ENCODE measurements at regions not wholly inside any gene's neighbourhood (a gene's known extent, or its start where the extent isn't known, plus 50 kb on each side); places are given as distances from the start of the nearest gene placed in this dataset.

DNA sequence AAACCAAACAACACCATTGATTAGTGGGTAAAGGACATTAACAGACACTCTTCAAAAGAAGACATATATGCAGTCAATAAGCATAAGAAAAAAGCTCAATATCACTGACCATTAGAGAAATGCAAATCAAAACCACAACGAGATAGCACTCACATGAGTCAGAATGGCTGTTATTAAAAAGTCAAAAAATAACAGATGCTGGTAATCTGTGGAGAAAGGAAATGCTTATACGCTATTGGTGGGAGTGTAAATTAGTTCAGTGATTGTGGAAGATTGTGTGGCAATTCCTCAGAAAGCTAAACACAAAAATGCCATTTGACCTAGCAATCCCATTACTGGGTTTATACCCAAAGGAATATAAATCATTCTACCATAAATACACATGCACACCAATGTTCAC is 182.6 kb downstream of the TRPC6 start:
- Mint-ChIP-seq H3K27ac (no peak overlapping the region), H3K36me3 (no peaks in the 10 kb centered on the region), H3K9me3 (peaks cover 3% of the 10 kb centered on the region), H3K4me1 (no peaks in the 10 kb centered on the region), H3K4me3 (no peak overlapping the region), H3K27me3 (no peaks in the 10 kb centered on the region)
- POLR2A ChIA-PET = no interaction called here
- DNase-seq (no peak), ATAC-seq (ENCODE audit: low read depth) (no peak)

DNA sequence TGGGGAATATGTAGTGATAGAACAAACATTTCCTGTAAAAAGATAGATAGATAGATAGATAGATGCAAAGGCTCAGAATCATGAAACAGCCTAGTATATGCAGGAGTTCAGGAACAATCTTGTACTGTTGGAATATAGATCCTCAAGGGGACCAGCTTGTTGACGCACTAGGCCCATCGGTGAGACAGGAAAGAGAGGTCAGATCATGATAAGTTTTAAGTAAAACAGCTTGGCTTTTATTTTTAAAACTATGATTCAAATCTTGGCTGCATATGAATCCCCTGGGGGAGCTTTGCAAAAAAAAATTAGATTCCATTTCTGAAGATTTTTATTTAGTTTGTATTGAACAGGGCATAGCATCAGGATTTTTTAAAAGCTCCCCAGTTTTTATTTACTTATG is 185.8 kb downstream of the TRPC6 start:
- Mint-ChIP-seq H3K4me1 (no peaks in the 10 kb centered on the region), H3K4me3 (no peak overlapping the region), H3K9me3 (peaks cover 9% of the 10 kb centered on the region), H3K36me3 (no peaks in the 10 kb centered on the region), H3K27me3 (no peaks in the 10 kb centered on the region), H3K27ac (no peak overlapping the region)
- ATAC-seq (ENCODE audit: low read depth) = no peak
- DNase-seq = no peak
- POLR2A ChIA-PET = no interaction called here

DNA sequence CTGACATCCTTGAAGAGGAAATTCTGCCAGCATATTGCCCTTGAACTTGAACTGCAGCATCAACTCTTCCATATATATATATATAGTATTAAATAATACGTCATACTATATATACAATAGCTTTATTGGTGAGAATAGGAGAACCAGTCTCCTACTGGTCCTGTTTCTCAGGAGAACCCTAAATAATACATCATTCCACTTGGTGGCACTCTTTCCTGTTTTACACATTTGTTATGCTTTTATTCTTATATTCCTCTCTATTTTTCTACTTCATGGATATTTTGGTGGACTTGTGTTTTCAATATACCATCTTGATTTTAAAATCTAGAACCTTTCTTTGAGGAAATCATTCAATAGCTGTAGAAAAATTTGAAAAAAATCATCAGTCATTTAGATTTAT is 193.3 kb downstream of the TRPC6 start:
- no peaks in the 10 kb centered on the region for H3K4me1 Mint-ChIP-seq
- H3K9me3 Mint-ChIP-seq = peaks cover 3% of the 10 kb centered on the region
- H3K27me3 Mint-ChIP-seq = no peaks in the 10 kb centered on the region
- no peak for DNase-seq
- POLR2A ChIA-PET = no interaction called here
- H3K27ac Mint-ChIP-seq = no peak overlapping the region
- H3K4me3 Mint-ChIP-seq = no peak overlapping the region
- ATAC-seq (ENCODE audit: low read depth) = no peak
- no peaks in the 10 kb centered on the region for H3K36me3 Mint-ChIP-seq

DNA sequence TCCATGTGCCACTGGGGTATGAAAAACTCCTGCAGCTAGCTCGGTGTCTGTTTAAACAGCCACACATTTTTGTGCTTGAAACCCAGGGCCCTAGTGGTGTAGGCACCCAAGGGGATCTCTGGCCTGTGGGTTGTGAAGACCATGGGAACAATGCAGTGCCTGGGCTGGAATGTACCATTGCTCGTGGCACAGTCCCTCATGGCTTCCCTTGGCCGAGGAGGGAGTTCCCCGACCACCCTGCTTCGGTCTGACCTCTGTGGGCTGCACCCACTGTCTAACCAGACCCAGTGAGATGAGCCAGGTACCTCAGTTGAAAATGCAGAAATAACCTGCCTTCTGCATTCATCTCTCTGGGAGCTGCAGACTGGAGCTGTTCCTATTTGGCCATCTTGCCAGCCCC is 214.0 kb downstream of the TRPC6 start:
- ATAC-seq (ENCODE audit: low read depth) (no peak), DNase-seq (no peak)
- Mint-ChIP-seq H3K9me3 (peaks cover 9% of the 10 kb centered on the region), H3K27me3 (no peaks in the 10 kb centered on the region), H3K27ac (no peak overlapping the region), H3K4me1 (no peaks in the 10 kb centered on the region), H3K36me3 (no peaks in the 10 kb centered on the region), H3K4me3 (no peak overlapping the region)
- POLR2A ChIA-PET = no interaction called here

DNA sequence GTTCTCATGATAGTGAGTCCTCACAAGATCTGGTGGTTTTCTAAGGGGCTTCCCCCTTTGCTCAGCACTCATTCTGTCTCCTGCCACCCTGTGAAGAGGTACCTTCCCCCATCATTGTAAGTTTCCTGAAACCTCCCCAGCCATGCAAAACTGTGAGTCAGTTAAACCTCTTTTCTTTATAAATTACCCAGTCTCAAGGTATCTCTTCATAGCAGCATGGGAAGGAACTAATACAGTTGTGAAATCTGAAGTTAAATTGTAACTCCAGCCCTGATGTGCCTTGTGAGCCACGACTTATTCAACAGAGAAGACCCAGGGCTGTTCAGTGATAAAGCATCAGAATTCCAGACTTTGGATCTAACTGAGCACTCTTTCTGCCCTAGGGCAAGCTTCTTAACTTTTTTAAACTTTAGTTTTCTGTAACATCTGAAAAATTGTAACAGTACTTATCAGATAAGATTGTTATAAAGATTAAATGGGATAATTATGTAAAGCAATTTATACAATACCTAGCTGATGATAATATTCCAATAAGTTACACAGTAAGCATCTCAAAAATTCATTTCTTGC is 220.0 kb downstream of the TRPC6 start:
- Mint-ChIP-seq H3K27me3 (no peaks in the 10 kb centered on the region), H3K36me3 (no peaks in the 10 kb centered on the region), H3K4me1 (no peaks in the 10 kb centered on the region), H3K27ac (no peak overlapping the region), H3K9me3 (peaks cover 4% of the 10 kb centered on the region), H3K4me3 (no peak overlapping the region)
- no peak for DNase-seq
- POLR2A ChIA-PET = no interaction called here
- no peak for ATAC-seq (ENCODE audit: low read depth)

DNA sequence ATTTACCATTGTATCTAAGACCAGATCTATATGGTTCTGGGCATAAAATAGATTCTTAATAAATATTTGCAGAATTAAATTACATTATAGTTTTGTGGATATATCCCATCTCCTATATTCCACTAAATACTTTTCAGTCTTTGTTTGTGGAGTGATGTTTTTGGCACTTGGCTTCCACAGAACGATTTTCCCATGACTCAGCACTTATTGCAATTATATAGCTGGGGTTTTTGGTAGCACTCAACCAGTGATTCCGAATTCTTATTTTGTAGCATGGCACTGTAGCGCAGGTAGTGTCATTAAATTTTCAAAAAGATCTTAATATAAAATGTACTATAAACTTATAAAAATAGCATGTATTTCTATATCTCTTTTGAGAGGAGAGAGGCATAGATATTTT is 221.2 kb downstream of the TRPC6 start:
- H3K36me3 Mint-ChIP-seq = no peaks in the 10 kb centered on the region
- DNase-seq (no peak), ATAC-seq (ENCODE audit: low read depth) (no peak)
- no peaks in the 10 kb centered on the region for H3K27me3 Mint-ChIP-seq
- H3K4me3 Mint-ChIP-seq = no peak overlapping the region
- H3K27ac Mint-ChIP-seq = no peak overlapping the region
- POLR2A ChIA-PET = no interaction called here
- H3K9me3 Mint-ChIP-seq = peaks cover 4% of the 10 kb centered on the region
- no peaks in the 10 kb centered on the region for H3K4me1 Mint-ChIP-seq

DNA sequence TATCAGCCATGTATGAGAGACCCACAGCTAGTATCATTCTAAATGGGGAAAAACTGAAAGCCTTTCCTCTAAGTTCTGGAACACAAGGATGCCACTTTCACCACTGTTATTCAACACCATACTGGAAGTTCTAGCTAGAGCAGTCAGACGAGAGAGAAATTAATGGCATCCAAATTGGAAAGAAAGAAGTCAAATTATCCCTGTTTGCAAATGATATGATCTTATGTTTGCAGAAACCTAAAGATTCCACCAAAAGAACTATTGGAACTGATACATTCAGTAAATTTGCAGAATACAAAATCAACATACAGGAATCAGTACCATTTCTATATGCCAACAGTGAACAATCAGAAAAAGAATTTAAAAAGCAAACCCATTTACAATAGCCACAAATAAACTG is 226.0 kb downstream of the TRPC6 start:
- ATAC-seq (ENCODE audit: low read depth) (no peak), DNase-seq (no peak)
- no peaks in the 10 kb centered on the region for H3K27me3 Mint-ChIP-seq
- H3K36me3 Mint-ChIP-seq = no peaks in the 10 kb centered on the region
- no peak overlapping the region for H3K27ac Mint-ChIP-seq
- H3K4me1 Mint-ChIP-seq = no peaks in the 10 kb centered on the region
- POLR2A ChIA-PET = no interaction called here
- H3K4me3 Mint-ChIP-seq = no peak overlapping the region
- no peaks in the 10 kb centered on the region for H3K9me3 Mint-ChIP-seq

DNA sequence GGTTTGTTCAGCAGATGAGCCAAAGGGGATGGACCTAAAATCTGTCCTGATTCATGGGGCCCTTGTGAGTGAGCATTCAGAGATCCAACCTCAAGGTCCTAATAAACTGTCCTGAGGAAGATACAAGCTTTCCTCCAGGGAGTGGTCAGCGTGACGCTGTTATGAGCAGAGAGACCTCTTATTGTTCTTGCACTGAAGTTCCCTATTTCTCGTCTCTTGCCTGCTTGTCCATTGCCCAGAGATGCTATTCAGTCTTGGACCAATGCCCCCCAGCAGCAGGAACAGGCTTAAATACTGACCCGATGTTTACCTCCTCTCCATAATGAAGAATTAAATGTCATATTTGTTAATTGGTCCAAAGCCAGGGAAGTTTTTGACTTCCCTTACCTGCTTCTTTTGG is 225.2 kb upstream of the PGR start:
- DNase-seq (no peak), ATAC-seq (ENCODE audit: low read depth) (no peak)
- H3K27me3 Mint-ChIP-seq = no peaks in the 10 kb centered on the region
- no peaks in the 10 kb centered on the region for H3K36me3 Mint-ChIP-seq
- POLR2A ChIA-PET = no interaction called here
- no peaks in the 10 kb centered on the region for H3K4me1 Mint-ChIP-seq
- no peak overlapping the region for H3K27ac Mint-ChIP-seq
- no peak overlapping the region for H3K4me3 Mint-ChIP-seq
- H3K9me3 Mint-ChIP-seq = no peaks in the 10 kb centered on the region

DNA sequence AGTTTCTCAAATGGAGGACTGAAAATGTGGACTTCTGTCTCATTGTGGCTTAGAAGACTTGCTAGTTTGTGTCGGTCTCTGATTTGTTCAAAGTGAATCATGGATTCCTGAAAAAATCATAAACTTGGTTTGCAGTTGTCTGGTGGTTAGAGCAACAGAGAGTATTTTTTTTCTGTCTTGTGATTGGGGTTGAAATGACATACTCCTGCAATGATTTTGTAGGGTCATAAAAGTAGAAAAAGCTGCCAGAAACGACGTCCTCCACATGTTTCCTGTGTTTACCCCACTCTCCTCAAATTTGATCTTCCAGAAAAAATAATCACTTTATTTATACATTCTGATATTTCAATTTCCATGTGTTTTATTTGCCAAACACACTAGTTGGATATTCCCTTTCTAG is 219.2 kb upstream of the PGR start:
- no peak for ATAC-seq (ENCODE audit: low read depth)

DNA sequence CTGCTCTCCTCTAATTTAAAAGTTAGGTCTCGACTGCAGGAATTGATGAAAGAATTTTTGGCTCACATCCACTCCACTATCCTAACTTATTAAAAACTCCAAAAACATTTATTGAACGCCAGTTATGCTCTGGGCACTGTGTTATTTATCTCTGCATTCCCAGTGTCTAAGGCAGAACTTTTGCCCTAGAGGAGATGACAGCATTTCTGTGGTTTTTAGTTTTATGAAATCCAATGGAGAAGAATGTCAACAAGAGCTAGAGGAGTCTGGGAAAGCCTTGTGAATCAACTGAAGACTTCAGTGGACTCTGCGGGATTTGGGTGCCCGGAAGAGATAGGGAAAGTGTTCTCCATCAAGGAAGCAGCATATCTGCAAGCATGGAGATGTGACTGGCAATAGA is 217.0 kb upstream of the PGR start:
- Mint-ChIP-seq H3K27ac (no peak overlapping the region), H3K9me3 (no peaks in the 10 kb centered on the region), H3K4me1 (no peaks in the 10 kb centered on the region), H3K36me3 (no peaks in the 10 kb centered on the region), H3K4me3 (no peak overlapping the region), H3K27me3 (no peaks in the 10 kb centered on the region)
- ATAC-seq (ENCODE audit: low read depth) (no peak), DNase-seq (no peak)
- POLR2A ChIA-PET = no interaction called here

More for the DNA sequence above, 219.2 kb upstream of the PGR start:
- no peaks in the 10 kb centered on the region for H3K4me1 Mint-ChIP-seq
- no peaks in the 10 kb centered on the region for H3K27me3 Mint-ChIP-seq
- no peak overlapping the region for H3K4me3 Mint-ChIP-seq
- H3K9me3 Mint-ChIP-seq = no peaks in the 10 kb centered on the region
- DNase-seq = no peak
- H3K36me3 Mint-ChIP-seq = no peaks in the 10 kb centered on the region
- H3K27ac Mint-ChIP-seq = no peak overlapping the region
- POLR2A ChIA-PET = no interaction called here

DNA sequence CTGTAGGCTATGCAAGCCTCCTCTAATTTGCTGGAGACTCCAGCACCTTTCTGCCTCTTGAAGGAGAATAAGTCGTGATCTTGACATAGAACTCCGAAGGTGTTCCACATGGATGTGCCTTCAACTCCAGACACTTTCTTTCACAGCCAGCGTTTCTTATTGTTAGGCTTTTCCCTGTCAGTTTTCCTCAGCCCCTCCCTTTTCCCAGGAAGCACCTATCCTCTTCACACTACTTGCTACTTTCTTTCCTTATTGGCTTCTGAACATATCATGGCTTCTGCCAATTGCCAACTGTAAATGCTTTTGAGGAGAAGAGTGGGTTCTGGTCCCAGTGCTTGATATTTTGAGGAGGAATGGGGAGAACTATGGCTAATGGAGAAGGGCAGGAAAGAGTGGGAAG is 216.3 kb upstream of the PGR start:
- Mint-ChIP-seq H3K27ac (no peak overlapping the region), H3K4me3 (no peak overlapping the region), H3K36me3 (no peaks in the 10 kb centered on the region), H3K4me1 (no peaks in the 10 kb centered on the region), H3K9me3 (no peaks in the 10 kb centered on the region), H3K27me3 (no peaks in the 10 kb centered on the region)
- POLR2A ChIA-PET = no interaction called here
- ATAC-seq (ENCODE audit: low read depth) = no peak
- DNase-seq = no peak

DNA sequence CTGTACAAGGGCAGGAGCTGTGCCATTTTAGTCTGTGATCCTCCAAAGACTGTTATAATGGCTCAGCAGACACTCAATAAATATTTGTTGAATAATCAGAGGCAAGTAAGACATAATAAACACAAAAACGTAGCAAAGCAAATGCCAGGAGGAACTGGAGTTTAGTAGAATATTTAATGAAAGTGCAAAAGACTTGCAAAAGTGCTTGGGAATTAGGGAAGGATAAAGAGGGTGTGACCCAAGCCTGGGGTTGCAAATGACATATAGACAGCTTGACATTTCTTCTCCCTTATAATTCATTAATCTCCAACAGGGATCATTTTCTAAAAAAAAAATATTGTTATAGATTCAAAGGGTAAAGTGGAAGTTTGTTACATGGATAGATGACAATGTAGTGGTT is 212.7 kb upstream of the PGR start:
- Mint-ChIP-seq H3K4me3 (no peak overlapping the region), H3K27me3 (no peaks in the 10 kb centered on the region), H3K36me3 (no peaks in the 10 kb centered on the region), H3K27ac (no peak overlapping the region), H3K4me1 (no peaks in the 10 kb centered on the region), H3K9me3 (no peaks in the 10 kb centered on the region)
- POLR2A ChIA-PET = no interaction called here
- DNase-seq (no peak), ATAC-seq (ENCODE audit: low read depth) (no peak)

DNA sequence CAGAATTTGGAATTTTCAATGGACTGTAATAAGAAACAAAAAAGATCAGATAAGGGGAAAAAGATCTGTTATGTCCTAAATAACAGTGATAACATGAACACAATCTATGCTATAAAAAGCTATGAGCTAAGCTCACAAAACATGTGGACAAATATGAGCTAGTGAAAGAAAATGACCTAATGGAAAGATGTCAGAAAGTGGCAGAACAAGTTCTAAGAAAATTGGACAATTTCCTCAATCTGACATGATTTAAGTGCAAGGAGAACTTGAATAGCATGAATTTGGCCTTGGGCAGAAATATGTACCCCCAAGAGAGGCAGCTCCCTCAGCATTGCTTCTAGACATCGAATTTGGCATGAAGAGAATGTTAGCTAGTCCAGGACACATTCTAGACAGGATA is 212.0 kb upstream of the PGR start:
- no peak overlapping the region for H3K27ac Mint-ChIP-seq
- no peak overlapping the region for H3K4me3 Mint-ChIP-seq
- no peak for DNase-seq
- POLR2A ChIA-PET = no interaction called here
- no peak for ATAC-seq (ENCODE audit: low read depth)
- no peaks in the 10 kb centered on the region for H3K4me1 Mint-ChIP-seq
- H3K9me3 Mint-ChIP-seq = no peaks in the 10 kb centered on the region
- no peaks in the 10 kb centered on the region for H3K27me3 Mint-ChIP-seq
- no peaks in the 10 kb centered on the region for H3K36me3 Mint-ChIP-seq

DNA sequence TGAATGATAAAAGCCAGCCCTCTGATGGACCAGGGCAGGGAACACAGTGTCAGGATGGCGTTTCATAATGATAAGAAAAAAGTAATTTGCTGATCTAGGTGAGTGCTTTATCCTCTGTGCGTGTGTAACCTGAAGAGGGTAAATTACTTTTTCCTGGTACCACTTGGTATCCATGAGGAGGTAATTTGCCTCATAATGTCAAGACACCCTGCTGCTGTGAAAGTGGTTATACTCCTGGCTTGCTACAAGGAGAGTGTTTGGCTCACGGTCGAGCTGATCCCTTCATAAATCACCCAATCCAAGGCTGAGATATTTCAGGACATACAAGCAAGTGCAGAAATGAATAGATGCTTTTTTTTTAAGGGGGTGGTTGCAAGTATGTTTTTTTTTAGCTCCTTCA is 207.2 kb upstream of the PGR start:
- POLR2A ChIA-PET = no interaction called here
- Mint-ChIP-seq H3K9me3 (no peaks in the 10 kb centered on the region), H3K27ac (no peak overlapping the region), H3K36me3 (no peaks in the 10 kb centered on the region), H3K27me3 (no peaks in the 10 kb centered on the region), H3K4me1 (no peaks in the 10 kb centered on the region), H3K4me3 (no peak overlapping the region)
- ATAC-seq (ENCODE audit: low read depth) (no peak), DNase-seq (no peak)

DNA sequence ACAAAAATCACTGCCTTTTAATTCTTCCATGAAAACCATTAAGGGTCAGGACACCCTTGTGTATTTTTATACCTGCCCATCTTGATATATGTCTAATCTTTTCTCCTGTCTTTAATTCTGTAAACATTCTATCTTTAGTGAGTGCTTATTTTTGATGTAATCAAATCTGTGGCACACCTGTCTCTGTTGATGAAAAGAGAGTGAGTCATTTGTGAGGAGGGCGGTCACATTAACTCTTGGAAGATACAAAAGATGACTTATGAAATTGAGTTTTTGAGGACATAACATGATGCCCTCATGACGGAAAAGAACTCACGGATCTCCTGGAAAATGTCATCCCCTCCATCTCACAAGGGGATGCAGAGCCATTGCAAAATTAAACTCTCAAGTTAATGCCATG is 206.5 kb upstream of the PGR start:
- Mint-ChIP-seq H3K36me3 (no peaks in the 10 kb centered on the region), H3K27ac (no peak overlapping the region), H3K9me3 (no peaks in the 10 kb centered on the region), H3K27me3 (no peaks in the 10 kb centered on the region), H3K4me1 (no peaks in the 10 kb centered on the region), H3K4me3 (no peak overlapping the region)
- no peak for DNase-seq
- no peak for ATAC-seq (ENCODE audit: low read depth)
- POLR2A ChIA-PET = no interaction called here
